Hepatocyte (in vitro differentiated cells): ENCODE measurements at regions not wholly inside any gene's neighbourhood (a gene's known extent, or its start where the extent isn't known, plus 50 kb on each side); places are given as distances from the start of the nearest gene placed in this dataset.

Source experiments
- DNase-seq: peaks from one replicate; pipeline ENCODE4 v3.0.0-alpha.2; 2016; ENCODE audit warnings: low spot score
- H2AFZ ChIP-seq: fragments of 200-600 bp; sonication (generic); 2 replicates; pipeline ENCODE4 v1.6.0; 2016; ENCODE audit warnings: antibody characterized with exemption, mild to moderate bottlenecking
- H3K27ac ChIP-seq: fragments of 200-600 bp; sonication (generic); 2 replicates; pipeline ENCODE4 v1.5.1; 2016; ENCODE audit warnings: mild to moderate bottlenecking
- H3K27me3 ChIP-seq: fragments of 200-600 bp; sonication (generic); 2 replicates; pipeline ENCODE4 v1.6.1; 2016
- H3K36me3 ChIP-seq: fragments of 200-600 bp; sonication (generic); replicated peaks from 2 replicates; pipeline ENCODE4 v1.5.1; 2016; ENCODE audit warnings: low read depth; ENCODE audit not compliant: insufficient read depth
- H3K4me1 ChIP-seq: fragments of 200-600 bp; sonication (generic); 2 replicates; pipeline ENCODE4 v1.5.1; 2016; ENCODE audit warnings: mild to moderate bottlenecking, moderate library complexity; ENCODE audit not compliant: insufficient read depth
- H3K4me2 ChIP-seq: fragments of 200-600 bp; sonication (generic); 2 replicates; pipeline ENCODE4 v1.6.0; 2016
- H3K4me3 ChIP-seq: fragments of 200-600 bp; sonication (generic); 2 replicates; pipeline ENCODE4 v1.5.1; 2016; ENCODE audit warnings: mild to moderate bottlenecking
- H3K79me2 ChIP-seq: fragments of 200-600 bp; sonication (generic); 2 replicates; pipeline ENCODE4 v1.6.0; 2017; ENCODE audit warnings: mild to moderate bottlenecking
- H3K9me2 ChIP-seq: fragments of 200-600 bp; sonication (generic); replicated peaks from 2 replicates; pipeline ENCODE4 v1.6.0; 2017; ENCODE audit warnings: mild to moderate bottlenecking; ENCODE audit not compliant: insufficient read depth
- H3K9me3 ChIP-seq: fragments of 200-600 bp; sonication (generic); 2 replicates; pipeline ENCODE4 v1.5.1; 2016; ENCODE audit warnings: low read depth, mild to moderate bottlenecking
- H4K20me1 ChIP-seq: fragments of 200-600 bp; sonication (generic); 2 replicates; pipeline ENCODE4 v1.6.0; 2016; ENCODE audit warnings: mild to moderate bottlenecking; ENCODE audit not compliant: insufficient read depth, poor library complexity, severe bottlenecking
- EZH2 ChIP-seq: fragments of 200-600 bp; sonication (generic); IDR thresholded peaks from 2 replicates; pipeline ENCODE4 v1.6.1; 2016; ENCODE audit warnings: antibody characterized with exemption, mild to moderate bottlenecking, borderline replicate concordance
- EZH2phosphoT487 ChIP-seq: fragments of 200-600 bp; sonication (generic); IDR thresholded peaks from one replicate; pipeline ENCODE4 v1.6.1; 2018; ENCODE audit warnings: antibody characterized with exemption, mild to moderate bottlenecking, low read depth, moderate library complexity; ENCODE audit not compliant: unreplicated experiment, severe bottlenecking
- WGBS: methylation state at CpG from one replicate; pipeline ENCODE4 v1.1.6; 2016; ENCODE audit warnings: low lambda C conversion rate; ENCODE audit errors: missing lambda C conversion rate; 5-methylcytosine and 5-hydroxymethylcytosine counted together
- TF ChIP-seq, protein P1 (sequence below): fragments of 200-600 bp; sonication (generic); IDR thresholded peaks from 2 replicates; pipeline ENCODE4 v1.5.1; 2016; ENCODE audit warnings: antibody characterized with exemption, mild to moderate bottlenecking; ENCODE audit not compliant: poor library complexity

DNA sequence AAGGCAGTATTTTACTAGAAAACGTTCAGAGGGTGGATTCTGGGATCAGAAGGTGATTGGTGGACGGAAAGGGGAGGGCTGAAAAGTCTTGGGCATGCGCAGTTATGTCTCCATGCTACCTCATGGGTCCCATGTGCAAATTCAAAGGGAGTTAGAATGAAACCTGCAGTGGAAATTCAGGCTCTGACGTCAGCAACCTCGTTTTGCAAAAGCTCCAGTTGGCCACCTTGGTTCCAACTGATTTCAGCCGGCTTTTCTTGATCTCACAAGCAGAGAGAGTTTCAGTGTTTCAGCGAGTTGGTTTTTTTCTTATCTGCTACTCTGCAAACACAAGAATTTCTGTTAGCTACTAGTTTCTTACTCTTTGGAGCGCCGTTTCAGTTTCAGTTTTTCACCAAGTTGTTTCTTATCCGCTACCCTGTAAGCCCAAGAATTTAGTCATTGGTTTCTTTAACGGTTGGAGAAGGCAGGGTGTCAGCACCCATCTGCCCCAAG, 69.8 kb upstream of the PGBD5 start:
- Histone ChIP-seq H4K20me1 (no peaks in the 10 kb centered on the region), H2AFZ (no peak overlapping the region), H3K9me3 (no peaks in the 10 kb centered on the region), H3K27ac (no peak overlapping the region), H3K4me3 (no peak overlapping the region), H3K4me1 (no peaks in the 10 kb centered on the region), H3K9me2 (no peaks in the 10 kb centered on the region), H3K79me2 (no peaks in the 10 kb centered on the region), H3K4me2 (peak overlapping the region; percentile 53), H3K27me3 (peaks cover 3% of the 10 kb centered on the region), H3K36me3 (no peaks in the 10 kb centered on the region)
- 70% methylated on average over 11 of the region's 11 CpGs for WGBS
- TF ChIP-seq, protein P1, sequence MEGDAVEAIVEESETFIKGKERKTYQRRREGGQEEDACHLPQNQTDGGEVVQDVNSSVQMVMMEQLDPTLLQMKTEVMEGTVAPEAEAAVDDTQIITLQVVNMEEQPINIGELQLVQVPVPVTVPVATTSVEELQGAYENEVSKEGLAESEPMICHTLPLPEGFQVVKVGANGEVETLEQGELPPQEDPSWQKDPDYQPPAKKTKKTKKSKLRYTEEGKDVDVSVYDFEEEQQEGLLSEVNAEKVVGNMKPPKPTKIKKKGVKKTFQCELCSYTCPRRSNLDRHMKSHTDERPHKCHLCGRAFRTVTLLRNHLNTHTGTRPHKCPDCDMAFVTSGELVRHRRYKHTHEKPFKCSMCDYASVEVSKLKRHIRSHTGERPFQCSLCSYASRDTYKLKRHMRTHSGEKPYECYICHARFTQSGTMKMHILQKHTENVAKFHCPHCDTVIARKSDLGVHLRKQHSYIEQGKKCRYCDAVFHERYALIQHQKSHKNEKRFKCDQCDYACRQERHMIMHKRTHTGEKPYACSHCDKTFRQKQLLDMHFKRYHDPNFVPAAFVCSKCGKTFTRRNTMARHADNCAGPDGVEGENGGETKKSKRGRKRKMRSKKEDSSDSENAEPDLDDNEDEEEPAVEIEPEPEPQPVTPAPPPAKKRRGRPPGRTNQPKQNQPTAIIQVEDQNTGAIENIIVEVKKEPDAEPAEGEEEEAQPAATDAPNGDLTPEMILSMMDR: no peak
- TF ChIP-seq EZH2 (no peak), EZH2phosphoT487 (no peak)
- DNase-seq: no peak

DNA sequence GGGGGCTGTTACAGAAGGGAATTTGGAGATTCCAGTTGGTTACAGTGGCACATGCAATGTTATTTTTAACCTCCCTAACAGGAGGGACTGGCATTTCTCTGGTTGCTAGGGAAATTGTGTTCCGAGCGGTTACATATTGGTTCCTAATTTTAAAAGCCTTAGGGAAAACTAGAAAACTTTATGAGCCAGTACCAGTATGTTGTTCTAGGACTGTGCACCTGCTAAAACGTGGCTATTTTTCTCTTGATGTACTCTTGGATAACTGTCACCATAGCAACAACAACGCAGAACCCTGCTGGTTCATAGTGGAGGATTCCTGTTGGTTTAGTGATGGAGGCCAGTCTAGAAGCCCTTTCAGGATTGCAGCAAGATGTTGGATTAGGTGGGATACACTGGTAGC, 68.9 kb upstream of the PGBD5 start:
- H3K9me2 ChIP-seq: no peaks in the 10 kb centered on the region
- no peaks in the 10 kb centered on the region for H3K4me1 ChIP-seq
- no peak overlapping the region for H3K4me2 ChIP-seq
- H2AFZ ChIP-seq: no peak overlapping the region
- H3K27ac ChIP-seq: no peak overlapping the region
- H3K79me2 ChIP-seq: no peaks in the 10 kb centered on the region
- 76% methylated on average over 4 of the region's 4 CpGs for WGBS
- H3K36me3 ChIP-seq: no peaks in the 10 kb centered on the region
- no peaks in the 10 kb centered on the region for H3K9me3 ChIP-seq
- H3K4me3 ChIP-seq: no peak overlapping the region
- peaks cover 3% of the 10 kb centered on the region for H3K27me3 ChIP-seq
- no peaks in the 10 kb centered on the region for H4K20me1 ChIP-seq
- TF ChIP-seq, protein P1: no peak
- no peak for TF ChIP-seq EZH2
- no peak for TF ChIP-seq EZH2phosphoT487
- no peak for DNase-seq

DNA sequence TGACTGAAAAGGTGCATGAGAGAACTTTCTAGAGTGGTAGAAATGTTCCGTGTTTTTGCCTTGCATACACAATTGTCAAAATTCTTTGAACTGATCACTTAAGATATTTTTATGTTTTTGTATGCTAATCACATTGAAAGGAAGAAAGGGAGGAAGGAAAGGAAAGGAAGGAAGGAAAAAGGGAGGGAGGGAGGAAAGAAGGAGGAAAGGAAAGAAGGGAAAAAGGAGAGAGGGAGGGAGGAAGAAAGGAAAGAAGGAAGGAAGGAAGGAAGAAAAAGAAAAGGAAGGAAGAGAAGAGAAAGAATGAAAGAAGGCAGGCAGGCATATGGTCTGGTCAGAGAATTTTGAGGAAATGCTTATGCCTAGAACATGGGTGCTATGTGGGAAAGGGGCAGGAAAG, 68.4 kb upstream of the PGBD5 start:
- no peaks in the 10 kb centered on the region for H4K20me1 ChIP-seq
- TF ChIP-seq EZH2phosphoT487 (no peak), EZH2 (no peak)
- TF ChIP-seq, protein P1: no peak
- no peaks in the 10 kb centered on the region for H3K4me1 ChIP-seq
- peaks cover 3% of the 10 kb centered on the region for H3K27me3 ChIP-seq
- no peak for DNase-seq
- H3K9me3 ChIP-seq: no peaks in the 10 kb centered on the region
- no peaks in the 10 kb centered on the region for H3K79me2 ChIP-seq
- no peak overlapping the region for H3K4me3 ChIP-seq
- no peak overlapping the region for H3K27ac ChIP-seq
- no peak overlapping the region for H3K4me2 ChIP-seq
- no peaks in the 10 kb centered on the region for H3K9me2 ChIP-seq
- H2AFZ ChIP-seq: no peak overlapping the region
- no peaks in the 10 kb centered on the region for H3K36me3 ChIP-seq
- 94% methylated on average over 1 of the region's 1 CpG for WGBS

DNA sequence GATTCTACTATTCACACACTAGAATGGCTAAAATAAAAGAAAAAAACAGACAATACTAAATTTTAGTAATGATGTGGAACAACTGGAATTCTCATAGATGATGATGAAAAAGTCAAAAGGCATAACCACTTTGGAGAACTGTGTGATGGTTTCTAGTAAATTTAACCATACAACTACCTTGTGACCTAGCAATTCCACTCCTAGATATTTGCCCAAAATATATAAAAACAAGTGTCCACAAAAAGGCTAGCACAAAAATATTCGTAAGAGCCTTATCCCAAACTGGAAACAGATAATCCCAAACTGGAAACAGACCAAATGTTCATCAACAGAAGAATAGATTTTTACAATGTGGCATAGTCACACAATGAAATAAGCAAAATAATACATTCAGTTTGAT, 67.9 kb upstream of the PGBD5 start:
- DNase-seq: no peak
- H2AFZ ChIP-seq: no peak overlapping the region
- no peaks in the 10 kb centered on the region for H3K9me3 ChIP-seq
- no peak overlapping the region for H3K4me3 ChIP-seq
- 85% methylated on average over 1 of the region's 1 CpG for WGBS
- no peaks in the 10 kb centered on the region for H3K36me3 ChIP-seq
- no peak overlapping the region for H3K27ac ChIP-seq
- peaks cover 3% of the 10 kb centered on the region for H3K27me3 ChIP-seq
- no peaks in the 10 kb centered on the region for H3K9me2 ChIP-seq
- H3K4me1 ChIP-seq: no peaks in the 10 kb centered on the region
- H3K79me2 ChIP-seq: no peaks in the 10 kb centered on the region
- no peak overlapping the region for H3K4me2 ChIP-seq
- no peaks in the 10 kb centered on the region for H4K20me1 ChIP-seq
- TF ChIP-seq, protein P1: no peak
- TF ChIP-seq EZH2phosphoT487 (no peak), EZH2 (no peak)
